GM19468 (cell line): ENCODE measurements at regions not wholly inside any gene's neighbourhood (a gene's known extent, or its start where the extent isn't known, plus 50 kb on each side); places are given as distances from the start of the nearest gene placed in this dataset.
A peak's percentile ranks its signal among the peaks of the same experiment; 100 is the strongest.

Source experiments
- ATAC-seq: cut with Tn5 transposase; IDR thresholded peaks from one replicate; pipeline ENCODE4 v1.9.1; 2021; ENCODE audit warnings: mild to moderate bottlenecking, moderate library complexity, moderate number of reproducible peaks; ENCODE audit not compliant: unreplicated experiment; ENCODE audit errors: extremely low read depth

DNA sequence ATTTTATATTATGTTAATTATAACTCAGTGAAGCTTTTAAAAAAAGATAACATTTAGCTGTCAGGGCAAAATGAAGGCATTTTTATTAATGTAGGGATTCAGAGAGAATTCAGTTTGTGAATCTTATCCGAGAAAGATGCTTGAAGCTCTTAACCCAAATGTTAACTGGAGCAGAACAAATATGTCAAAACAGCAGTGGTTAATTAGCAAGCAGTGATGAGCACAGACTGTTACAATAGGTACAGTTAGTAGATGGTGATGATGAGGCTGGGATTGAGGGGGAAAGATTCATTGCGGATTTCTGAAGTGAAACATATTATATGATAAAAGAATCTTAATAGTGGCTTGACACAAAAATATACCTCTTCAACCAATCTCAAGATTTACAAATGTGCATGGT lies 356.7 kb downstream of the DIRAS2 start:
- no peak for ATAC-seq

DNA sequence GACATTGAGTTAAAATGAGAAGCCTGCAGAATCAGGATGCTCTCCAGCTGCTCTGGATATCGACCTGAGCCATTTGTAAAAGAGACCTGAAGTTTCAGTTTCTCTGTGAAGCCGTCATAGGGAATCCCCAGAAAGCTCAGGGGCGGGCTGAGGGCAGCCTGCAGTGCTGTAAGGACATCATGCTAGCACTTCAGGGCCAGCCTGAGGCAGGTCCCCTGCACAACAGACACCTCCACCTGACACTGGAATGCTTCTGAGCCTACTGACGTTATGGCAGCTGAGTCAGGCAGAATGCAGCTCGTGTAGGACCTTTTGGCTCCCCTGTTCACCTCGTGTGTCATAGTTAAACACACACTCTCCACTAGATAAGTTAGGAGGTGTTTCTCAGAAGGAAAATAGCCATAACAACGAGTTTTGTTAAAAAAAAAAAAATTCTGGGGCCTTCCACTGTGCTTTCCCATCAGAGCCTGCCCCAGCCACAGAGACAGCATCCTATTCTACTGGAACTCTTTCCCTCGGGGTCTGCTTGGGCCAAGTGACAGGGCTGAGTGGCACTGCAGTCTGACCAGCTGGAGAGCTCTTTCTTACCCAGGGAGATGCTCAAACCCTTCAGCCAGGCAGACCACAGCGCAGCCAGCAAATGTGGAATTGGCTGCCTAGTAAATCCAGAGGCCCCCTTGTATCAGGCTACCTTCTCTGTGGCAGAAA lies 354.9 kb downstream of the DIRAS2 start:
- peak; percentile 79 for ATAC-seq

DNA sequence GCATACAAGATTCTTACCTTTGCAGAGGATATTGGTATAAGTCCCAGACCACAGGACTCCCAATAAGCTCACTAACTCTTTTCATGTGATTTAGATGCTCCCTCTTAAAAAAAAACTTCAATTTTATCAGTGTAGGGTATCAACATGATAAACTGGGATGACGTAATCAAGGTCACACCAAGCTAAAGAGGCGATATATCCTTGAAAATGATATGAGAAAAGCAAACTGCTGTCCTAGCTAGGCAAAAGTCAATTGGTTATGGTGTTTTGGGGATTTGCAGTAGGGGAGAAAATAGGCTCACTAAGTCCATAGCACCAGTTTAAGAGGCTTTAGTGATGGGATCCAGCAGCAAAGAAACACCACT lies 354.4 kb downstream of the DIRAS2 start:
- no peak for ATAC-seq

DNA sequence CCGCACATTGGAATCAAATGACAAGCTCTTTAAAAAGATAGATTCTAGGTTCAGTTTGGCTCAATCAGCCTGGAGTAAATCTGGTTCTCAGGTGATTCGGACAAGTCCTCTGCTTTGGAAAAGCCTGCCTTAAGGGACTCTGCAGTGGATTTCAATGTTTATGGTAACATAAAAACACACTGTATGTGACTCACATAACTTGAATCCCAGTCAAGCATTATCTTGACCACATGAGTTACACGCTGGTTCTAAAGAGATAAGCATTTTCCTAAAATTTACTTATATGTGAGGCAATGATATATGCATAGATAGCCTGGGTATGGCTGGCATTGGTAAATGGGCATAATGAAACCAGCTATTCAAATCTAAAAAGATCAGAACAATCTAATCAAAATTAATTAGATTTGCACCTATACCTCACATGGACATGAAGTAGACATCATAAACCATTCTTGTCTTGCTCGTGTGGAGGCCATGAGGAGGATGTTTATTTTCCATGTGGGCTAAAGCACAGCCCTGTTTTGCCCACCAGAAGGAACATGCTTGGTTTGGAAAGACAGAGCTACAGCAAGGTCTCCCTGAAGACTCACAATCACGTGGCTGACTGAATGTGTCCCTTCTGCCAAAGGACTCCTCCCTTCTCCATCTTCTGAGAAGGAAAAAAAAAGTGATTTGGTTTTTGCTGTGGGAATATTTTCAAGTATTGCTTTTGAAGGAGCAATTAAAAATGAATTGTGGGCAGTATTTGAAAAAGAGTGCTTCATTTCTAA lies 351.7 kb downstream of the DIRAS2 start:
- ATAC-seq: no peak

DNA sequence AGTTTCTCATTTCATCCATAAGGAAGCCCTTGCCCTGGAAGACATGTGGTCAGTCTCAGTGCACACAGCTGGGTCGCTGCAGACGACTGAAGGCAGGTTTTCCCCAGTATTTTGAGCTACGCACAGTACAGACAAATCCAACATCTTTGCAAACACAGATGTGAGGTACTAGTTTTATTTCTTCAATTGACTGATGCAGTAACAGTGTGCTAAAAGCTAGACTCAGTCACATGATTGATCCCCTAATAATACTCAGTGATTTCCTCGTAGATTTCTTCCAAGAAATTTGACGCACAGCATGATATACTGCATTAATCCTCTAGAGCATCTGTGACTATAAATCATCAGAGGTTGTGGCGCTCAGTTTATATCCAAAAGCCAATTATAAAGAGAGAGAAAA lies 346.1 kb downstream of the DIRAS2 start:
- ATAC-seq: no peak

DNA sequence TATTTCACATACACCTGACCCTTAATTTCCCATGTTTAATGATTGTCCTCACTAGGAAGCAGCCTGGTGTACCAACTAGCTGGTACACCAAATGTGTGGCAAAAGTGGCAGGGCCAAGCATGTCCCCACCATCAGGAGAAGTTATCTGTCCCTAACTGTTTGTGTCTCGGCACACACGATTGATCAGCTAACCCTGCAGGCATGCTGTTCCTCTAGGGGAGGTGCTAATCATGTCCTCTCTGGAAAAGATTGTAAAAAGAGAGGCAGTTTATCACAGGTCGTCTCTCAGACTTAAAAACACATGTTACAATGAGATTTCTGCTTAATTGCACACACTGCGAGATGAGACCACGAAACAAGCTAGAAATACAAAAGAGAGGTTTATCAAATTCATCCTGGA lies 342.7 kb downstream of the DIRAS2 start:
- ATAC-seq: no peak

DNA sequence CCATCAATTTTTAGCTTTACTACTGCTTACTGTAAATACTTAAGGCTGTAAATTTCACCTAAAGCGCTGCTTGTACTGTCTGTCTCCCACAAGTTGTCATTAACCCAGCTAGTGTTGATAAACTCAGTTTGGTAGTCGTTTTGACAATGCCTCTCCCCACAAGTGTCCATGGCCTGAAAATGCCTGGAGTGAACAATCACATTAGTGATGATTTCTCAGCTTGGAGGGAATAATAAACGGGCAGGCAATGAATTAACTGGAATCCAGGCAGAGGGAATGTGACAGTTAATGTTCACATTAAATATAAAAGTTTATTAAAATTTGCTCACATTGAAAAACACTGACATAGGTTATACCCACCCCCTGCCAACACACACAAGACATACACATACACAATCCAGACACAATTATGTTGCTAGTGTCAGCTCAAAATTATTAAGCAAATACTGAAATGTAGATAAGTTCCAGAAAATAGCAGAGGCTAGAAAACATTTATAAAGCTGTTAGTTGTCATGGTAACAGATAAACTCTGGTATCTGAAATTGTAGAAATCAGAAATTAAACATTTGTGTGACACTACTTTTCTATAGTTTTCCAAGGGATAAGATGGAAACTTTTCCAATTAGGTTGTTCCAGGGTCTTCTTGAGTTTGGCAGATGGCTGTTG lies 341.9 kb downstream of the DIRAS2 start:
- ATAC-seq: no peak

DNA sequence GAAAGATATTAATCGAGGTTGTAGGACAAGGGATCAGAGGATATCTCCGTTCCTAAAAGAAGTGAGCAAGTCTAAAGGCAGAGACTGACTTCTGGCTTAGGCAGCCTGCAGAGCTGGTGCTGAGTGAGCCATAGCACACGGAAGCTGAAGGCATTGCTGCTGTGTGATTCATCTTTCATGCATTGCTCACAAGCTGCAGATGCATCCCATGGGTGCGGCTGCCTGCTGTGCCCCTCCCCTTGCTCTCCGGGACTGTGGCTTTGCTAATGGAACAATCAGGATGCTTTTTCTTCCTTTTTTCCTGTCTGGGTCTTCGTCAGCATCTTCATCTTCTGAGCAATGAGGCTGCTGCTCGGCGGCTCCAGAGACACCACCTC lies 341.4 kb downstream of the DIRAS2 start:
- ATAC-seq: no peak

DNA sequence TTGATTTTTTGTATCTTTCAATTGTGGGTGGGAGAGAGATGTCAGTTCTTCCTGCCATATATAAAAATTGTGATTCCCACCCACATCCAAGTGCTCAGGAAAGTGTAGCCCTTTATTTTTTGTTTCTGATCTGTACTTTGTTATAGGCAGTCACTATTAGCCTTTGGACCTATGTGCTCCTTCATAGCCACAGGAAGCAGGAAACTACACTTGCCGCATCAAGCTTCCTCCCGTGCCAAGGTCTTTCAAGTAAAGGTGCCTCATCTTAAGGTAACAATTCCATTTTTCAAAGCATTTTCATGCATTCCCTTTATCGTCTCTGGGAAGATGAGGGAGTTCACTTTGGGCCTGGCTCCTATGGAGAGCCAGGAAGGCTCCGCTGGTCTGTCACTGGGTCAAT lies 339.0 kb downstream of the DIRAS2 start:
- no peak for ATAC-seq

DNA sequence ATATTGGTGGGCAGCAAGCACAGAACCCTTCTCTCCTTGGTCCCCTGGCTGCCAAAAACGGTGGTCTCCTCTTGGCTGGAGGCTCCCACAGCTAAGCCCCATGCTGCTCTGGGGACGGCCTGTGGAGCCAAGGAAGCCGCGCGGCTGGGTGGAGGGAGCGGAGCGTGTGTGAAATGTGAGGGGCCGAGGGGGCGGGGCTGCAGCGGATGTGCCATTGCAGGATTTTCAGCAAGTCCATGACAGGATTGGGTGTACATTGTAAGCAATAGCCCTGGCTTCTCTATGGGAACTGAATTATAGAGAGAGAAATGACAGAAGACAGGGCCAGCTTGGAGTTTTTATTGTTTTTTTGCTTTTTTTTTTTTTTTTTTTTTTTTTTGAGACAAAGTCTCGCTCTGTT lies 336.5 kb downstream of the DIRAS2 start:
- ATAC-seq: no peak

DNA sequence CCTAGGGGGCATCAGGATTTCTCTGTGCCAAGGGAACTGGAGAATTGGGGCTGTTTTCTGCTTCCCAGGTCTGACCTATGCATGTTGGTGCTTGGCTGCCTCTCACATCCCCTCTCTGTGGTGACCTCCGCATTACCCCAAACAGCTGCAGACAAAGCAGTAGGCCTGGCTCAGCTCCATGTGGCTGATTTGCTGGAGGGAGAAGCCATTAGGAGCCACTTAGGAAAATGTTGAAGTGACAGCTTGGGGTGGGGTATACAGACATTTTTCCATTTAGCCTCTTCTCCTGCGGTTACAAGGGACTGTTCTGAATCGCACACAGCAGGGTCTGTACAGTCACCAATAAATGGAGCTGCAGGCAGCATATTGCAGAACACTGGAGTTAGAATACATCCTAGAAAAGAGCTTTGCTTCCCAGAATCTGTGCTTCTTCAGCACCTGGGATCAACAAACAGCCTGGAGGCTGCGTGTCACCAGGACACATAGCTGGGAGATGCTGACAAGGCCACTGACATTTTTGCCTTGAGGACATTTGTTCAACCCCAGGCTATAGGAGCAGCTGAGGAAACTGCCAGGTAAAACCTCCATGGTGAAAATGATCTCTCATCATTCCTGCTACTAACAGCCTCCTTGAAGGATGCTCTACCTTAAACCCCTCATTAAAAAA lies 335.3 kb downstream of the DIRAS2 start:
- ATAC-seq: no peak

DNA sequence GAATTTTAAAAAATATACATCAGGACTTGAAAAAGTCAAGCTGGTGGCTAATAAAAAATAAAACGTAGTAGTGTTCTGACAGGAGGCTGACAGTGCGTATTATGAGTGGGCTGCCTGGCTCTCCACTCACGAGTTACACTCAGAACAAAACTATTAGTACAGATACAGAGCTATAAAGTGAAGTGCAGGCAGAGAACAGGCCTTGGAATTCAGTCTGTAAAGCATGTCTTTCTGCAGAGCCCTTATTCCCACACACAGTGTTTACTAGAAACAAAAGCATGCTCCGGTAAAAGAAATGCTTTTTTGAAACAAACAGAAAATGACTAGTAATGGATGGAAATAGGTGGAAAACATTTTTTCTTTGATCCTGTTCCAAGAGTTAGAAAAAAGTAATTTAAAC lies 334.7 kb downstream of the DIRAS2 start:
- ATAC-seq: no peak

DNA sequence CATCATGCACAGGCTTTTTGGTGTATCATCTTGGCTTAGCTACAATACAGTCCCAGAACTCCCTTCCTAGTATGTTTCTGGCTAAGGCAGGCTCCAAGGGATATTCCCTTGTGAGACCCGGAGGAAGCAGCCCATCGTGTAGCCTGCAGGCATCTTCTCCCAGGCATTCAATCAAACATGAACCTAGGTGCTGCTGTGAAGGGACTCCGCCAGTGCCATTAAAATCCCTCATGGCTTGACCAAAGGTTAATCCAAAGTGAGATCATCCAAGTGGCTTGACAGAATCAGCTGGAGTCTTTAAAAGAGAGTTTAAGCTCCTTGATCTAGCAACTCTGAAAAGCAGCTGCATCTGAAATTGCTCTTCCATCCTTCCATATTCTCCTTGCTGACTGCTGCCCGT lies 333.9 kb downstream of the DIRAS2 start:
- no peak for ATAC-seq

DNA sequence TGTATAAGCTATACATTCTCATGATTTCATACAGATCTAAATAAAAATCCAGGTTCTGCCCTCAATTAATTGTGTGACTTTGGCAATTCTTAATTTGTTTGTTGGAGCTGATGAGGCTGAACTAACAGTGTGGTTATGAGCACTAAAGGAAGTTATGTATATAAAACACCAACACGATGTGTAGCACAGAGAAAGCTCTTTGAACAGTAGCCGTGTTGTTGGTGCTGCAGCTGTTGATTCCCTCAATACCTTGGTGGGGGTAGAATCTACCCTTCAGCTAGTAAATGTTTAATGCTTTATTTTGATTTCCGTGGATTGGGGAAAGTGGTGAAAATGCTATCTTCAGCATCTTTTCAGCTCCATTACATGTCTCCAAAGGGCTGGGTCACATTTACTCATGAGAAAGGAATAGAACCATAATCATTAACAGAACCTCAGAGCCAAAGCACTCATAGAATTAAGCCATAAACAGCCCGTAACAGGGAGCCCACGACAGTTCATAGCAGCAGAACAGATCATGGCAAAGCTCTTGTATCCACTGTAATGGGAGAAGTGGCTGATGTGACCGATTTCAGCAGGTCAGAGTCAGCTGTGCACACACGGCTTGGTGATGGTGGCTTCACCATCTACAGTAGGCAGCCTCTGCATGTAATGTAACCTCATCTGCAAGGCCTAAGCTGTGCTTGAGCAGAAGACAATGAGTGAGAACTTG lies 332.7 kb downstream of the DIRAS2 start:
- no peak for ATAC-seq

DNA sequence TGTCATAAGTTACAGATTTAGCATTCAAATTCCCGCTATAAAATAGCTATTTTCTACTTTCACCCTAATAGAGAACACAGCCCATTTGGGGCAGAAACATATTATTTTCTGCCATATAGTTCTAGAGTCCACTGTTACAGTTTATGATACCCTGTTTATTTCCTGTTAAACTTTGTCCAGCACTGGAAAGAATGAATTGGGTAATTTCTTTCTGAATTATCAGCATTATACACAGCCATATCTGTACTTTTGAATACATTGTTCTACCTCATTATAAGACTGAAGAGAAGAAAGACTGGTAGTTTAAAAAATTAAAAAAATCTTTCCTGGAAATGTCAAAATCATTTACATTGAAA lies 332.1 kb downstream of the DIRAS2 start:
- ATAC-seq: no peak

DNA sequence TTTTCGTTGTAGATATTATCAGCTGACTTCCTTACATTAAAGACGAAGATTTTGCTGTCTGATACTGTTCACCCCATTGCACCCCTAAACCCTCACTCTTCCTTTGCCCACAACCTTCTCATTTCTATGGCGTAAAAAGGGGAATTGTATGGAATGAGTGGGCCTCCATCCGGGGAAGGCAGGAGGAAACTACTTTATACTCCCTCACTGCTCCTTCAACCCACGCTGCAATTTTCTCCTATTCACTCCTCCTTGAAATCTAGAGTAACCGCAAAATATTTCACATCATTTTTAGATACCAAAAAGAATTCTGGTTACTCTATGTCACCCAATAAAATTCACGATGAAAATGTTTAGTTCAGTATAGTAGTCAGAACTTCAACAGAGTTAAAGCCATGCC lies 330.8 kb downstream of the DIRAS2 start:
- no peak for ATAC-seq

DNA sequence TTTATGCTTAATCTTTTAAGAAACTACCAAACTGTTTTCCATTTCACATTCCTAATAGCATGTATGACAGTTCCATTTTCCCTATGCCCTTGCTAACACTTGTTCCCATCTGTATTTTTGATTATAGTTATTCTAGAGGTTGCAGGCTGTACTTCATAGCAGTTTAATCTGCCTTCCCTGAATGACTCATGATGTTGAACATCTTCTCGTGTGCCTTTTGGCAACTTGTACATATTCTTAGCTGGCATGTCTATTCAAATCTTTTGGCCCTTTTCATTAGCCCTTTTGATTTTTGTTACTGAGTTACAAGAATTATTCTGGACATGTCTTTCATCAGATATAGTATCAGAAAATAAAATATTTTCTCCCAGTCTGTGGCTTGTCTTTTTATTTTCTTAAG lies 320.3 kb downstream of the DIRAS2 start:
- no peak for ATAC-seq

DNA sequence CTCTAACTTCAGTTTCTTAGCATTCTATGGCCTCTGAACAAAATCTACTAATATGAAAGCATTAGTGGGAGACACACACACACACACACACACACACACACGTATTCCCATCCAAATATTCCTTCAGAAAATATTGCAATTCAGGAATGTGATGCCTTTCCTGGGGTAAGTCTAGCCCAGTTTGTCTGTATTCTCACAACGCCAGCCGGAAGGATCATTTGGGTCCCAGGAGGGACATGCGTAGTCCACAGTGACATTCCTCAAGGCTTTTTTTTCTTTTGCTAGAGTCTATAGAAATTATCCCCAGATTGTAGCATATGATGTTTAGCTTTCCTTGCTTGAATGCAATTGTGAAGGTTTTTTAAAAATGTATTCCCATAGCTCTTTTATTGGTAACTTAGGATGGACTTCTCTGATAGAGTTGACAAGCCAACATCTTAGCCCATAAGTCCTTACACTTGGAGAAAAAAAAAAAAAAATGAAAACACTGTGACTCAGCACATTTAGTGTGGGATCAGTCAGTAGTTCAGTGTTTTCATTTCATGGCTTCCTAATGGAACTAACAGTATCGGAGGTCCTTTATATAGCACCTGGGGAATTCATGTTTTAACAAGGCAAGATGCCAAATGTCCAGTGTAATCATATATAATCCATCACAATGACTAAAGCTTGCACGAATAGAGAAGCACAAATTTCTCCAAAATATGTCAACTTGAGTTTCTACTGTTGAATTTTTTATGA lies 316.5 kb downstream of the DIRAS2 start:
- no peak for ATAC-seq

DNA sequence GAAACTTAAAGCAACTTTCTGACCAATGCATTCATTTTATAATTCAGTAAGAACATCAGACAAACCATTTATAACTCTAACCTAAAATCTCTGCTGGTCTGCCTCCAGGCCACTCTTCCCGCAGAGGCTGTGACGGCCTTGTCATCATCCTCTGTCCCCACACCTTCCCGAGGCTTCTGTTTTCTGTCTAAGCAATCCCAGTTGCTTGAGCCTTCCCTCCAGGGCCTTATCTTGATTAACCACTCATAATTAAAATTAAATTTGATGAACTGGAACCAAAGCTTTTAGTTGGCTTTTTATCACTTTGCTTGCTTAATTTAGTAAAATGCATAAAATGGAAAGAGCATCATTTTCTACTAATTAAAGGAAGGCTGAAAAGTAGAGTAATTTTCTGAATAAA lies 312.4 kb downstream of the DIRAS2 start:
- no peak for ATAC-seq
